ENCODE measurements at regions not wholly inside any gene's neighbourhood (a gene's known extent, or its start where the extent isn't known, plus 50 kb on each side); places are given as distances from the start of the nearest gene placed in this dataset.
"Not testable (repeated sequence)": the region's sequence is repeated elsewhere in the genome, so short reads cannot be mapped to it uniquely, and the experiment has no call there.

GRCh38 chr2:64252251-64252978, 108.2 kb upstream of the PELI1 start:
- DNase-seq: not testable (repeated sequence)

GRCh38 chr2:64253421-64253820, 109.2 kb upstream of the PELI1 start:
- DNase-seq: not testable (repeated sequence)

GRCh38 chr2:64258566-64258965, 114.3 kb upstream of the PELI1 start:
- no peak for DNase-seq

- no peak for DNase-seq
Measured at GRCh38 chr2:64259312-64259711, 115.1 kb upstream of the PELI1 start.

- no peak for DNase-seq
Measured at GRCh38 chr2:64260093-64260803, 116.0 kb upstream of the PELI1 start.

- no peak for DNase-seq
Measured at GRCh38 chr2:64260817-64261216, 116.6 kb upstream of the PELI1 start.

- DNase-seq: no peak
Measured at GRCh38 chr2:64262071-64262470, 117.9 kb upstream of the PELI1 start.

GRCh38 chr2:64262816-64263215, 118.6 kb upstream of the PELI1 start:
- DNase-seq: no peak

- no peak for DNase-seq
Measured at GRCh38 chr2:64263315-64263714, 119.1 kb upstream of the PELI1 start.

- no peak for DNase-seq
Measured at GRCh38 chr2:64267699-64268098, 123.5 kb upstream of the PELI1 start.

GRCh38 chr2:64268330-64269048, 124.3 kb upstream of the PELI1 start:
- peak; percentile 12 for DNase-seq

- DNase-seq: peak; percentile 93
Measured at GRCh38 chr2:64273524-64274398, 129.5 kb upstream of the PELI1 start.

- DNase-seq: peak; percentile 45
Measured at GRCh38 chr2:64274399-64275173, 130.4 kb upstream of the PELI1 start.

GRCh38 chr2:64275174-64275466, 130.9 kb upstream of the PELI1 start:
- DNase-seq: no peak

- DNase-seq: peak; percentile 90
Measured at GRCh38 chr2:64276417-64277095, 132.3 kb upstream of the PELI1 start.

GRCh38 chr2:64277101-64277849, 133.1 kb upstream of the PELI1 start:
- DNase-seq: peak; percentile 56

GRCh38 chr2:64280812-64281211, 136.6 kb upstream of the PELI1 start:
- not testable (repeated sequence) for DNase-seq

- no peak for DNase-seq
Measured at GRCh38 chr2:64283006-64283570, 138.9 kb upstream of the PELI1 start.

GRCh38 chr2:64283641-64284361, 139.6 kb upstream of the PELI1 start:
- DNase-seq: peak; percentile 59

GRCh38 chr2:64284751-64285150, 140.5 kb upstream of the PELI1 start:
- no peak for DNase-seq
